Peyer's patch (tissue), 4 donors: ENCODE measurements at regions not wholly inside any gene's neighbourhood (a gene's known extent, or its start where the extent isn't known, plus 50 kb on each side); places are given as distances from the start of the nearest gene placed in this dataset.

Experiments
- DNase-seq, 3 donors: peaks; one replicate each; pipeline ENCODE4 v3.0.0-alpha.2; 2017 to 2019
- H3K27ac ChIP-seq, 4 donors: fragments of 200-600 bp; sonication (generic); one replicate each; pipeline ENCODE4 v1.5.1; 2016 to 2019
- H3K27me3 ChIP-seq, 2 donors: fragments of 200-600 bp; sonication (generic); one replicate each; pipeline ENCODE4 v1.5.1; 2019
- H3K36me3 ChIP-seq, 3 donors: fragments of 200-600 bp; sonication (generic); one replicate each; pipeline ENCODE4 v1.5.1; 2016 to 2019
- H3K4me1 ChIP-seq, 4 donors: fragments of 200-600 bp; sonication (generic); one replicate each; pipeline ENCODE4 v1.5.1; 2016 to 2019
- H3K4me3 ChIP-seq, 4 donors: fragments of 200-600 bp; sonication (generic); 1 replicate in 3 of 4; 2 replicates in 1 of 4; pipeline ENCODE4 v1.5.1; 2016 to 2019; ENCODE audit warnings: mild to moderate bottlenecking in 1 of 4
- H3K9me3 ChIP-seq, 4 donors: fragments of 200-600 bp; sonication (generic); one replicate each; pipeline ENCODE4 v1.5.1; 2016 to 2019; ENCODE audit warnings: mild to moderate bottlenecking in 1 of 4
- CTCF ChIP-seq, 6 experiments: fragments of 450-650 bp in 4 of 6; fragments of 200-600 bp in 2 of 6; sonication (generic) in 1 of 6; IDR thresholded peaks; one replicate each; pipeline ENCODE4 v1.5.1; 2017 to 2019; ENCODE audit warnings: antibody characterized with exemption in 6 of 6, mild to moderate bottlenecking in 3 of 6, moderate library complexity in 1 of 6
- POLR2A ChIP-seq, 2 donors: fragments of 450-650 bp; IDR thresholded peaks; one replicate each; pipeline ENCODE4 v1.5.1; 2017; ENCODE audit warnings: antibody characterized with exemption in 2 of 2, mild to moderate bottlenecking in 2 of 2, moderate library complexity in 2 of 2

DNA sequence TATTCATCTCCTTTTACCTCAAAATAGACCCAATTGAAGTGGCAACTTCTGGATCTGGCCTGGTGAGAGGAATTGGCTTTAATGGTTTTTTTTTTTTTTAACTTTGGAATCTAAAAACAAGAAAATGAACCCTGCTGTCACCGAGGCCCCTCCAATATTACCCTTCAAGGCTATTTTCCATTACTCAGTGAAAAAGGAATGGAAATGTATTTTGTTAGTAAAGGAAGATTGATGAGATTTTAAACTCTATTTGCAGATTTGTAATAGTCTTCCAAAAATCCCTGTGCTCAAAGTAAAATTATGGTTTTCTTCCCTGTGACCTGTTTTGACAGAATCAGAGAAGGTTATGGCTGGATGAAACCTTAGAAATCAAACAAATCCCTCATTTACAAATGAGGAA lies 102.9 kb downstream of the TMEM170B start:
- H3K4me1 ChIP-seq = no peaks in the 10 kb centered on the region
- no peaks in the 10 kb centered on the region for H3K9me3 ChIP-seq
- H3K36me3 ChIP-seq = no peaks in the 10 kb centered on the region
- H3K27me3 ChIP-seq = no peaks in the 10 kb centered on the region
- no peak for TF ChIP-seq POLR2A (IDR thresholded peaks at IDR 0.05)
- TF ChIP-seq CTCF (IDR thresholded peaks at IDR 0.05) = no peak
- H3K27ac ChIP-seq = no peak overlapping the region
- no peak for DNase-seq
- no peak overlapping the region for H3K4me3 ChIP-seq

GRCh38 chr6:11644071-11644470 lies 106.5 kb downstream of the TMEM170B start:
- Histone ChIP-seq H3K4me3 (no peak overlapping the region), H3K27me3 (no peaks in the 10 kb centered on the region), H3K4me1 (no peaks in the 10 kb centered on the region), H3K36me3 (no peaks in the 10 kb centered on the region), H3K9me3 (no peaks in the 10 kb centered on the region), H3K27ac (no peak overlapping the region)
- no peak for TF ChIP-seq CTCF (IDR thresholded peaks at IDR 0.05)
- no peak for TF ChIP-seq POLR2A (IDR thresholded peaks at IDR 0.05)
- DNase-seq = no peak

DNA sequence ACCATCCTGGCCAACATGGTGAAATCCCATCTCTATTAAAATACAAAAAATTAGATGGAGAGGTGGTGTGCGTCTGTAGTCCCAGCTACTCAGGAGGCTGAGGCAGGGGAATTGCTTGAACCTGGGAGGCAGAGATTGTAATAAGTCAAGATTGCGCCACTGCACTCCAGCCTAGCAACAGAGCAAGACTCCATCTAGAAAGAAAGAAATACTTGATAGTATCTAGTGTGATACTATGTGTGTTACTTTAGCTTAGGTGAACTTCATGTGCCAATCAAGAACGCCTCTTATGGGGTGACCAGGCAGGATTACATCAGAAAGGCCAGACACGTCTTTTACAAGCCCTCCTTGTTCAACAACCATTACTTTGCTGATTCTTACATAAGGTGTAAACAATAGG lies 107.1 kb downstream of the TMEM170B start:
- TF ChIP-seq CTCF (IDR thresholded peaks at IDR 0.05) (no peak), POLR2A (IDR thresholded peaks at IDR 0.05) (no peak)

DNA sequence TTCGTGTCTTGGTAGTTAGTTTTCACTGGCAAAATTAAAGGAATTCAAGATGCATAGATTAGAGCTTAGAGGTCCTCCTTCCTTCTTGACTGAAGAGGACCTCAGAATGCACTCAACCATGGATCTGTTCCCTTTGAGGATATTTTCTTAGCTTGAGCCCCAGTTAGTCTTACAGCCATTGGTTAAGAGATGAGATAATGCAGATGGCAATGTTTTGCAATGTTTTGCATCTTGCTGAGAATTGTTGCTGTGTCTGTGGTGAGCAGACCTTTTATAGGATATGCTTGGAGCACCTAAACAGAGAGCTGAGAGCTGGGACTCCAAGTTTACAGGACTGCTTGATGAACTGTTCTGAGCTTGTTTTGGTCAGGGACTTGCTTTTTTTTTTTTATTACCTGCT lies 107.5 kb downstream of the TMEM170B start:
- Histone ChIP-seq H3K27ac (no peak overlapping the region), H3K27me3 (no peaks in the 10 kb centered on the region), H3K36me3 (no peaks in the 10 kb centered on the region), H3K4me1 (no peaks in the 10 kb centered on the region), H3K9me3 (no peaks in the 10 kb centered on the region), H3K4me3 (no peak overlapping the region)
- DNase-seq = no peak
- TF ChIP-seq CTCF (IDR thresholded peaks at IDR 0.05) = no peak
- no peak for TF ChIP-seq POLR2A (IDR thresholded peaks at IDR 0.05)

More for the DNA sequence above, 107.1 kb downstream of the TMEM170B start:
- Histone ChIP-seq H3K36me3 (no peaks in the 10 kb centered on the region), H3K4me1 (no peaks in the 10 kb centered on the region), H3K27ac (no peak overlapping the region), H3K4me3 (no peak overlapping the region), H3K9me3 (no peaks in the 10 kb centered on the region), H3K27me3 (no peaks in the 10 kb centered on the region)
- DNase-seq = no peak

DNA sequence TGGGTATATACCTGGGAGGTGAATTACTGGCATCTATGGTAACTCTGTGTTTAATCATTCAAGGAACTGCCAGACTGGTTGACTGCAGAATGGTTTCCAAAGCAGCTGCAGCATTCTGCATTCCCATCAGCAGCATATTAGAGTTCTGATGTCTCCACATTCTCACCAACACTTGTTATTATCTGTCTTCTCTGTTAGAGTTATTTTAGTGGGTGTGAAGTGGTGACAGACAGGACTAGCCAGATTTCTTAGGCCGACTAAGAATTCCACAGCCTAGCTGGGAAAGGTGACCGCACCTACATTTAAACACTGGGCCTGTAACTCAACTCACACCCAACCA lies 110.9 kb downstream of the TMEM170B start:
- H3K9me3 ChIP-seq = no peaks in the 10 kb centered on the region
- H3K4me1 ChIP-seq = peaks cover 0 to under 1% (median 0%) of the 10 kb centered on the region in 4 donors
- TF ChIP-seq POLR2A (IDR thresholded peaks at IDR 0.05) = no peak
- no peak for TF ChIP-seq CTCF (IDR thresholded peaks at IDR 0.05)
- no peaks in the 10 kb centered on the region for H3K27me3 ChIP-seq
- H3K36me3 ChIP-seq = no peaks in the 10 kb centered on the region
- H3K4me3 ChIP-seq = no peak overlapping the region
- no peak for DNase-seq
- H3K27ac ChIP-seq = no peak overlapping the region

DNA sequence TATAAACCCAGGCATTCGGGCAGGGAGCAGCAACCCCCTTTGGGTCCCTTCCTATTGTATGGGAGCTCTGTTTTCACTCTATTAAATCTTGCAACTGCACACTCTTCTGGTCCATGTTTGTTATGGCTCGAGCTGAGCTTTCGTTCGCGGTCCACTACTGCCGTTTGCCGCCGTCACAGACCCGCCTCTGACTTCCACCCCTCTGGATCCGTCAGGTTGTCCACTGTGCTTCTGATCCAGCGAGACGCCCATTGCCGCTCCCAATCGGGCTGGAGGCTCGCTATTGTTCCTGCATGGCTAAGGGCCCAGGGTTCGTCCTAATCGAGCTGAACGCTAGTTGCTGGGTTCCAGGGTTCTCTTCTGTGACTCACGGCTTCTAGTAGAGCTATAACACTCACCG lies 111.3 kb downstream of the TMEM170B start:
- no peak for DNase-seq
- peaks cover 0 to 5% (median 0%) of the 10 kb centered on the region in 4 donors for H3K4me1 ChIP-seq
- TF ChIP-seq POLR2A (IDR thresholded peaks at IDR 0.05) (no peak), CTCF (IDR thresholded peaks at IDR 0.05) (no peak)

More for the DNA sequence above, 111.3 kb downstream of the TMEM170B start:
- H3K36me3 ChIP-seq = no peaks in the 10 kb centered on the region
- H3K4me3 ChIP-seq = no peak overlapping the region
- no peaks in the 10 kb centered on the region for H3K27me3 ChIP-seq
- H3K27ac ChIP-seq = no peak overlapping the region
- H3K9me3 ChIP-seq = no peaks in the 10 kb centered on the region
